IPS-20b (cell line): ENCODE measurements at regions not wholly inside any gene's neighbourhood (a gene's known extent, or its start where the extent isn't known, plus 50 kb on each side); places are given as distances from the start of the nearest gene placed in this dataset.
"Not testable (repeated sequence)": the region's sequence is repeated elsewhere in the genome, so short reads cannot be mapped to it uniquely, and the experiment has no call there.

Experiments used
- H3K27ac ChIP-seq: one replicate; pipeline ENCODE4 v1.5.1; 2013; ENCODE audit warnings: low read length
- H3K27me3 ChIP-seq: 2 replicates; pipeline ENCODE4 v1.6.1; 2013; ENCODE audit warnings: mild to moderate bottlenecking, low read length, inconsistent platforms; ENCODE audit not compliant: insufficient read depth
- H3K36me3 ChIP-seq: 2 replicates; pipeline ENCODE4 v1.6.1; 2013; ENCODE audit warnings: low read depth, mild to moderate bottlenecking, inconsistent platforms, low read length, moderate library complexity; ENCODE audit not compliant: insufficient read depth
- H3K4me1 ChIP-seq: 2 replicates; pipeline ENCODE4 v1.6.1; 2013; ENCODE audit warnings: mild to moderate bottlenecking, control low read depth, inconsistent platforms, low read length, moderate library complexity; ENCODE audit not compliant: insufficient read depth
- H3K4me3 ChIP-seq: 2 replicates; pipeline ENCODE4 v1.5.1; 2013; ENCODE audit warnings: mild to moderate bottlenecking, low read length, inconsistent platforms
- H3K9ac ChIP-seq: 2 replicates; pipeline ENCODE4 v1.6.1; 2013; ENCODE audit warnings: low read depth, mild to moderate bottlenecking, inconsistent platforms, low read length, moderate library complexity
- H3K9me3 ChIP-seq: 2 replicates; pipeline ENCODE4 v1.6.1; 2013; ENCODE audit warnings: mild to moderate bottlenecking, low read depth, low read length, inconsistent platforms; ENCODE audit not compliant: insufficient read depth

DNA sequence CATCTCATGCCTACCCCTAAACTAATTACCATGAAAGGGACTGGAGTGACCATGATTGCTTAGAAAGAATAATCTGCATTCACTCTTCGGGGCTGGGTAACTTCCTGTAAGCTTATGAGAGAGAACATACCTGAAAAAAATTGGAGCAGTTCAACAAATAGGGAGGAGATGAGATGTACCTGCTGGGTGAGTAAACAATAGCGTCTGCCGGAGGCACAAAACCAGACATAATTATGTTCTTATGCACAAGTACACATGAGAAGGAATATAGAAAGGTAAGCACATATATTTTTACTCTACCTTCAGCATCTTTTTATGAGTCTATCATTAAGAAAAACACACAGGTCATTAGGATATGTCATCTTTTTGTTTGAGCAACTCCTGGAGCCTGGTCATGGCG lies 224.6 kb upstream of the FERD3L start:
- Histone ChIP-seq H3K4me1 (peaks cover 30% of the 10 kb centered on the region; the same call in 1 of the 2 replicates), H3K27me3 (no peaks in the 10 kb centered on the region), H3K36me3 (no peaks in the 10 kb centered on the region), H3K9ac (no peak overlapping the region), H3K4me3 (no peak overlapping the region), H3K9me3 (no peaks in the 10 kb centered on the region), H3K27ac (no peak overlapping the region)

DNA sequence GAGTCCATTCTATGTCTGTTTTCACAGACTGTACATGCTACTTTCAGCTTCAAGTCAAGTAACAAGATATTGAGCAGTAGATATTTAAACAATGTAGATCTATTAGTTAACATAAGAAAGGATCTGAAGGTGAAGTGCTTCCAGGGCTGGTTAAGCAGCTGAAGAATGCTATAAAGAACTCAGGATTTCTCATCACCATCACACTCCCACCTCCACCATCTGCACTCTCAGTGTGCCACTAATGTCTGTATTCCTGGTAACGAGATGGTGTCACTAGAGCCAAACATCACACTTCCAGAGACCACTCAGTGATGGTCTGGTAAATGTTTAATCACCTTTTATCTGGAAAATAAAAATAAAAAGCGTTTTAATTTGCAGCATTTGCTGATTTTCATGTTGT lies 224.0 kb upstream of the FERD3L start:
- no peak overlapping the region for H3K9ac ChIP-seq
- no peaks in the 10 kb centered on the region for H3K9me3 ChIP-seq
- H3K4me1 ChIP-seq: peaks cover 34% of the 10 kb centered on the region; the same call in 1 of the 2 replicates
- no peak overlapping the region for H3K27ac ChIP-seq
- no peaks in the 10 kb centered on the region for H3K36me3 ChIP-seq
- H3K27me3 ChIP-seq: no peaks in the 10 kb centered on the region
- H3K4me3 ChIP-seq: no peak overlapping the region

DNA sequence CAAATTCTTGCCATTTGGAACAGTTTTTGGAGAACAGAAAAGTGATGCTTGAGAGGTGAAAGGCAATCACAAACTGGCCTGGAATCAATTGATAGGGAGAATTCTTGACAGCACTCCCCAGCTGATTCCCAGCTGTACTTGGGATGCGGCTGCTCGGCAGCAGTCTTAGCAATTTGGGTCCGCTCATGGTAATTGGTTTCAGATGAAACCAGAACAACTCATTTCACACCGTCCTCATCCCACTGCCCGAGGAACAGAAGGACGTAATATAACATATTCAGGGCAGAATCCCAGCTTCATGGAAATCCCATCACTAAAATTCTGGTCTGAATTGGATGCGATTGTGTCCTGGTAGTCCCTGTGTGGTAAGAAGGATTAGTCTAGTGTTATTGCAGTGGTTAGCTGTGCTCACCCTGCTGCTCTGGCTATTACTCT lies 223.3 kb upstream of the FERD3L start:
- peaks cover 34% of the 10 kb centered on the region; the same call in 1 of the 2 replicates for H3K4me1 ChIP-seq
- H3K27ac ChIP-seq: no peak overlapping the region
- H3K9ac ChIP-seq: no peak overlapping the region
- H3K9me3 ChIP-seq: no peaks in the 10 kb centered on the region
- H3K36me3 ChIP-seq: no peaks in the 10 kb centered on the region
- H3K4me3 ChIP-seq: no peak overlapping the region
- no peaks in the 10 kb centered on the region for H3K27me3 ChIP-seq

DNA sequence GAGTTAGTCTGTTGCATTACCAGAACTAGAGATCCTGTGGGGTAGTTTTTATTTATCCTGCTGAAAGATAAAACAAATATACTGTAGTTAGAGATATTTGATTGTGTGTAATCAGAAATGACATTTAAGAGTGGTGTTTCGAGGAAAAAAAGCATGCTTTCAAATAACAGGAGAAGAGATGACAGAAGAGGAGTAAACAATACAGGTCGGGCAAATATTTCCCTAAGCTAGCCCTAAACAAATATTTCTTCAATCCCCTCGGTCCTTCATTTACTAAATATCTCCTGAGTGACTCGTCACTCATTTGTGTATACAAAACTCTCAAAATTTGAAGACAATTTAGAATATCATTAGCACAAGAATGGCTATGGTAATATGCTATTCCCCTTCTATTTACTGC lies 219.7 kb upstream of the FERD3L start:
- H3K4me3 ChIP-seq: peak overlapping the region; percentile 12; the same call in 1 of the 2 replicates
- H3K27me3 ChIP-seq: no peaks in the 10 kb centered on the region
- no peak overlapping the region for H3K27ac ChIP-seq
- H3K9ac ChIP-seq: 0 out of 2 replicates have a peak overlapping the region, but pooled peaks have one; percentile 22
- no peaks in the 10 kb centered on the region for H3K36me3 ChIP-seq
- H3K4me1 ChIP-seq: peaks cover 34% of the 10 kb centered on the region; the same call in 1 of the 2 replicates
- H3K9me3 ChIP-seq: no peaks in the 10 kb centered on the region

DNA sequence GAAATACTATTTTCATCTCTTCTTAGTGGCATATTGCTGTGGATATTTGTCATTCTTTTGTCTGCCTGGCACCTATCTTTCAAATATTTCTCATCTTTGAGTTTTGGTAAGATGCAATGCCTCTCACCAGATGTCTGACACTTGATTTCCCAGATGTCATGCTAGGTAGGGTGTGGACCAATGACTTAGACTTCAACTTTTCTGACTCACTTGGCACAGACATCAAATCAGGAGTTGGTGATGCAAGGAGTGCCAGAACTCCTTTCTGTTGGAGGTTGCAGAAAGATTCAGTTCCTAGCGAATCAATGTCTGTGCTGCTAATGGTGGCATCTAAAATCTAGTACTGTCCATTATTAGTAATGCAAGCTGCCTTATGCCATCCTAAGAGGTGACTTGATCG lies 216.9 kb upstream of the FERD3L start:
- no peaks in the 10 kb centered on the region for H3K9me3 ChIP-seq
- peaks cover 17% of the 10 kb centered on the region; the same call in 1 of the 2 replicates for H3K4me1 ChIP-seq
- no peak overlapping the region for H3K9ac ChIP-seq
- H3K36me3 ChIP-seq: no peaks in the 10 kb centered on the region
- no peak overlapping the region for H3K27ac ChIP-seq
- no peak overlapping the region for H3K4me3 ChIP-seq
- H3K27me3 ChIP-seq: no peaks in the 10 kb centered on the region

DNA sequence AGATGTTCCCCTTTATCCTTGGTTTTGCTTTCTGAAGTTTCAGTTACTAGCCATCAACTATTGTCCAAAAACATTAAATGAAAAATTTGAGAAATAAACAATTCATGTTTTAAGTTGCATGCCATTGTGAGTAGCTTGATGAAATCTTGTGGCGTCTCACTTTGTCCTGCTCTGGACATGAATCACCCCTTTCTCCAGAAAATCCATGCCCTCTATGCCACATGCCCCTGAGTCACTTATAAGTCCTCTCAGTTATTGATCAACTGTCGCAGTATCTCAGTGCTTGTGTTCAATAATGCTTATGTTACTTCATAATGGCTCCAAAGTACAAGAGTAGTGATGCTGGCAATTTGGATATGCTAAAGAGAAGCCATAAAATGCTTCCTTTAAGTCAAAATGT lies 208.0 kb upstream of the FERD3L start:
- no peaks in the 10 kb centered on the region for H3K4me1 ChIP-seq
- H3K36me3 ChIP-seq: no peaks in the 10 kb centered on the region
- no peaks in the 10 kb centered on the region for H3K27me3 ChIP-seq
- no peak overlapping the region for H3K4me3 ChIP-seq
- H3K9ac ChIP-seq: no peak overlapping the region
- no peaks in the 10 kb centered on the region for H3K9me3 ChIP-seq
- H3K27ac ChIP-seq: no peak overlapping the region

DNA sequence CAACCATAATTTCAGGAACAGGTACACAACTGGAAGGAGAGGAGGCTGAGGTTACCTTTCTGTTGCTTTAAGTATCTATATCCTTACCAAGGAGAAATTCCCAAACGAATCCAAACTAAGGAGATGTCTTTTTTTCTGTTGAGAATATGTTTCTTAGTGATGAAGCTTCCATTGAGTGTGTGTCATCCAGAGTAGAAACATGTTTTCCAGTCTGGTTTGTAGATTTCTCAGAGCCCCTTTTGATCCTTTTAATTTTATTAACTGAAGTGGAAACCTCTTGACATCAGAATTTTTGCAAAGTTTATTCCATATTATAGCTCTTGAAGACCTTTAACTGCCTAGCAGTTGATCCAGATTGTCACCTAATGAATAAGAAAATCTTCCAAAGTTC lies 207.1 kb upstream of the FERD3L start:
- Histone ChIP-seq H3K27me3 (no peaks in the 10 kb centered on the region), H3K4me1 (no peaks in the 10 kb centered on the region), H3K36me3 (no peaks in the 10 kb centered on the region), H3K9ac (no peak overlapping the region), H3K4me3 (no peak overlapping the region), H3K9me3 (no peaks in the 10 kb centered on the region), H3K27ac (no peak overlapping the region)

DNA sequence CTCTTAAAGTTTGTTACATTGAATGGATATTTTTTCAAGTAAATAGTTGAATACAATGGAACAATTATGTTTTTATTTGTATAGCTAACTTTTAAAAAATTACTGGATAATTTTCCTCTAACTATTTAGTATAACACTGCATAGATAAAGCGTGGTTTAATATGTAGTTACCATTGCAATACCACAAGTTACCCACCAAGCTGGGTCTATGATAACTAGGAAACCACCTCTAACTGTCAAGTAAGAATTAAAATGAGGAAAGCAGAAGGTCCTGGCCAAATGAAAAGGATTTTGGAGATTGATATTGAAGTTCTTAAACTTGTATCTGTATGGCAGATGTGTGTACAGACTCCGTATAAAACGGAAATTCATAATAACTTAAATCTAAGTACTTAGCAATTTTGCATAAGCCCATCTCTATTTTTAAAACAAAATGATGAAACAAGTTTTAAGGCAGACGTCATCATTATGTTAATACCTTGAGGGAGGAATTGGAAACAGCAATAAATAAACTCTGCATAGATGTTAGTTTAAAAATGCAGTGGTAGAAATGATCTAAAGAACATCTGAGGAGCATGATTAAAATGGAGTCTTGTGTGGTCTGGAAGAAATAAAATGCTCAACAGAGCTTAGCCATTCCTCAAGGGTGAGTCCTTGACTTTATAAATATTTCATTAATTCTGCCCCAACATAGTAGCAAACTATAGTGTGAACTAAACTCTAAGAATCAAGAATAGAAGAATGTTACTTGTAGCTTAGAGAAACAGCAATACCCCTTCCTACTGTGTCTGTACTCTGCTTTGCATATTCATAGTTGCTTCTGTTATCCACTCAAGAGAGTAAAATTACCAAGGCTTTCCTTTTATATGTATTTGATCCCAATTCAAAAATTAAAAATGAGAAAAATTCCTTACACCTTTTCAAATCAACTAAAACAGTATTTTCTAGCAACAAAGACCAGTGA lies 206.4 kb upstream of the FERD3L start:
- H3K27me3 ChIP-seq: no peaks in the 10 kb centered on the region
- no peak overlapping the region for H3K27ac ChIP-seq
- H3K9me3 ChIP-seq: no peaks in the 10 kb centered on the region

DNA sequence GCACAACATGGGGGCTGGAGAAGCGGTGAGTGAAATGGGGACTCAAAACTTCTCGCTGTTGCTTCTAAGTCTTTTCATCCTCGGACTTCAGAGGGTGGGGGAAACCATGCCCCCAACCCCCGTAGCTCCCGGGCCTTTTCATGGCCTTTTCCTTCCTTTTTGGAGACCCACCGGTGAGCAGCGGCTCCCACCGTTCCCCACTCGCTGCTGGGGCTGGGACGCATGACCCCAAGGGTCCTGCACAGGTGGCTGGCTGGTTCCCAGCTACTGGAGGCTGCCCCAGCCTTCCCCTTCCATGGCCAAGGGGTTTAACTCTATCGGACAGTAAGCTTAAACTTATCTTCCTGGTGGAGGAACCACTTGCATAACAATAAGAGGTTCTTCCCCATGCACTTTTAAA lies 194.3 kb upstream of the FERD3L start:
- Histone ChIP-seq H3K27ac (no peak overlapping the region), H3K4me1 (no peaks in the 10 kb centered on the region), H3K36me3 (no peaks in the 10 kb centered on the region), H3K9me3 (no peaks in the 10 kb centered on the region; the same call in 1 of the 2 replicates), H3K9ac (no peak overlapping the region), H3K4me3 (no peak overlapping the region), H3K27me3 (no peaks in the 10 kb centered on the region)

More for the DNA sequence above, 206.4 kb upstream of the FERD3L start:
- Histone ChIP-seq H3K4me3 (no peak overlapping the region), H3K36me3 (no peaks in the 10 kb centered on the region), H3K4me1 (no peaks in the 10 kb centered on the region), H3K9ac (no peak overlapping the region)

DNA sequence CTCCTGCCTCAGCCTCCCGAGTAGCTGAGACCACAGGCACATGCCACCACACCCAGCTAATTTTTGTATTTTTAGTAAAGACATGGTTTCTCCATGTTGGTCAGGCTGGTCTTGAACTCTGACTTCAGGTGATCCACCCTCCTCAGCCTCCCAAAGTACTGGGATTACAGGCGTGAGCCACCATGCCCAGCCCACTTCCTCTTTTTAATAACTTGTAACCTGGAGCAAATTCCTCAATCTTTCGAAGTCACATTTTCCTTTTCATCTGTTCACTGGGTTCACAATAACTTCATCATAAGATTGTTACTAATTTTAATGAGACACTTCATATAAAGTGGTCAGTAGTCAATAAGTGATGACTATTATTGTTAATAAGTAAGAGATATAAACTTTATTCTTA lies 193.3 kb upstream of the FERD3L start:
- not testable (repeated sequence) for H3K36me3 ChIP-seq, H3K9me3 ChIP-seq, H3K27me3 ChIP-seq

DNA sequence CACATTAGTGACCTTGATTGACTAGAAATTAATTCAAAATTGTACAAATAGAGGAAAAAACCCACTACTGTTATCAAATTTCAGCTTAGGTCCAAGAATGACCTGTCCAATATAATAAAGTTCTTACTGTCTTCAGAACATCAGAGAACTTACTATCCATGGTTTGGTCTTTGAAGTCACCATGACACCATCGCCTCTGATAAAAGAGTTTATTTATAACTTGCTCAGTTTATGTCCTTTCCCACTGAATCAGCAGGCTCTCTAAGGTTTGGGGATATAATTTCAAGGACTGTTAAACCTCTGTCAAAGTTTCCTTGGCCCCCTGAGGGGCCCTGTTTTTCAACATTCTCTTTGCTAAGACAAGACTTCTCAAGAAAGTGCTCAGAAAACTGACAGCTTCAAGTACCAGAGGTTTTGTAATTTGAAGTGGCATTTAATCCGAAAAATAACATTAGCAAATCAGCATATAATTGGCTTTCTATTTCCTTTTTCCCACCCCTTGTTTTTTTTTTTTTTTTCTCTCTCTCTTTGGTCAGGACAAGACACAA lies 191.7 kb upstream of the FERD3L start:
- Histone ChIP-seq H3K27ac (no peak overlapping the region), H3K27me3 (no peaks in the 10 kb centered on the region), H3K9me3 (no peaks in the 10 kb centered on the region; the same call in 1 of the 2 replicates), H3K36me3 (no peaks in the 10 kb centered on the region), H3K4me3 (no peak overlapping the region), H3K4me1 (no peaks in the 10 kb centered on the region), H3K9ac (no peak overlapping the region)

More for the DNA sequence above, 193.3 kb upstream of the FERD3L start:
- not testable (repeated sequence) for H3K27ac ChIP-seq, H3K9ac ChIP-seq, H3K4me3 ChIP-seq, H3K4me1 ChIP-seq

DNA sequence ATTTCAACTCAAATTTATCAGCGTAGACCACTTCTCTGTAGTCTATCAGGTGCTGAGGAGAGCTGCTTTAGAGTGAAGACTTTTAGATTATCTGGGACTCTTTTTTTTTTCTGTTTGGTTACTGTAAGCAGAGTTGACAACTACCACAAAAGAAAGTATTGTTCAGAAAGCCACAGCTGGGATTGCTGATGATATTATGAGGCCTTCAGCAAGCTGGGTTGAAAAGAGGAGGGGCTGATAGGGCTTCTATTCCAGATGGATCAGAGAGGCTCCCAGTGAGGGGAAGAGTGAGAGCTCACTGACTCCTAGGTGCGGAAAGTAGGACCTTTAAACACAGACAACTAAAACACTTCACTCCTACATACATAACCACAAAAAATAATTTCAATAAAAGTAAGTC lies 188.5 kb upstream of the FERD3L start:
- Histone ChIP-seq H3K27me3 (no peaks in the 10 kb centered on the region), H3K9ac (no peak overlapping the region), H3K9me3 (no peaks in the 10 kb centered on the region; the same call in 1 of the 2 replicates), H3K27ac (no peak overlapping the region), H3K36me3 (no peaks in the 10 kb centered on the region), H3K4me3 (no peak overlapping the region), H3K4me1 (no peaks in the 10 kb centered on the region)
